Fibroblast of the aortic adventitia (primary cell): ENCODE measurements at regions not wholly inside any gene's neighbourhood (a gene's known extent, or its start where the extent isn't known, plus 50 kb on each side); places are given as distances from the start of the nearest gene placed in this dataset.
"Not testable (repeated sequence)": the region's sequence is repeated elsewhere in the genome, so short reads cannot be mapped to it uniquely, and the experiment has no call there.

Source experiments
- DNase-seq: peaks from one replicate; pipeline ENCODE4 v3.0.0-alpha.2; 2010; ENCODE audit warnings: low read depth
- H3K4me3 ChIP-seq: 2 replicates; pipeline ENCODE4 v1.5.1; 2011; ENCODE audit warnings: low read depth, mild to moderate bottlenecking, control low read depth, low read length, moderate library complexity
- TF ChIP-seq, protein P1 (sequence below): IDR thresholded peaks from 2 replicates; pipeline ENCODE4 v1.5.1; 2011; ENCODE audit warnings: mild to moderate bottlenecking, low read length, control low read depth, inconsistent platforms; ENCODE audit not compliant: insufficient read depth

DNA sequence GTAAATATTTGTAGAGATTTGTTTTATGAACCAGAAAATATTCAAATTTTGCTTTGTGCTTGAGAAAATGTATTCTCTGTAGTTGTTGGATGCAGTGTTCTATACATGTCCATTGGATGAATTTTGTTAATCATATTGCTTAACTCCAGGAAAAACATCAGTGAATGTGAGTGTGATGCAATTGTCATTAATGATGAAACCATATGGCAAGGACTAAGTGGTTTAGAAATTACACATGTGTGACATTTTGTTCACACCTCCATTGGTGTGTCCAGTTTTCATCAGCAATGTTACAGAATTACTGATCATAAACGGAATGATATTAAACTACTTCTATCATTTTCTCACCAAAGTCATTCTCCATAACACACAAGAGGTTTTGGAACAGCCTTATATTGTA lies 151.8 kb upstream of the ST6GALNAC5 start:
- no peak overlapping the region for H3K4me3 ChIP-seq
- no peak for DNase-seq
- TF ChIP-seq, protein P1, sequence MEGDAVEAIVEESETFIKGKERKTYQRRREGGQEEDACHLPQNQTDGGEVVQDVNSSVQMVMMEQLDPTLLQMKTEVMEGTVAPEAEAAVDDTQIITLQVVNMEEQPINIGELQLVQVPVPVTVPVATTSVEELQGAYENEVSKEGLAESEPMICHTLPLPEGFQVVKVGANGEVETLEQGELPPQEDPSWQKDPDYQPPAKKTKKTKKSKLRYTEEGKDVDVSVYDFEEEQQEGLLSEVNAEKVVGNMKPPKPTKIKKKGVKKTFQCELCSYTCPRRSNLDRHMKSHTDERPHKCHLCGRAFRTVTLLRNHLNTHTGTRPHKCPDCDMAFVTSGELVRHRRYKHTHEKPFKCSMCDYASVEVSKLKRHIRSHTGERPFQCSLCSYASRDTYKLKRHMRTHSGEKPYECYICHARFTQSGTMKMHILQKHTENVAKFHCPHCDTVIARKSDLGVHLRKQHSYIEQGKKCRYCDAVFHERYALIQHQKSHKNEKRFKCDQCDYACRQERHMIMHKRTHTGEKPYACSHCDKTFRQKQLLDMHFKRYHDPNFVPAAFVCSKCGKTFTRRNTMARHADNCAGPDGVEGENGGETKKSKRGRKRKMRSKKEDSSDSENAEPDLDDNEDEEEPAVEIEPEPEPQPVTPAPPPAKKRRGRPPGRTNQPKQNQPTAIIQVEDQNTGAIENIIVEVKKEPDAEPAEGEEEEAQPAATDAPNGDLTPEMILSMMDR, result no peak

DNA sequence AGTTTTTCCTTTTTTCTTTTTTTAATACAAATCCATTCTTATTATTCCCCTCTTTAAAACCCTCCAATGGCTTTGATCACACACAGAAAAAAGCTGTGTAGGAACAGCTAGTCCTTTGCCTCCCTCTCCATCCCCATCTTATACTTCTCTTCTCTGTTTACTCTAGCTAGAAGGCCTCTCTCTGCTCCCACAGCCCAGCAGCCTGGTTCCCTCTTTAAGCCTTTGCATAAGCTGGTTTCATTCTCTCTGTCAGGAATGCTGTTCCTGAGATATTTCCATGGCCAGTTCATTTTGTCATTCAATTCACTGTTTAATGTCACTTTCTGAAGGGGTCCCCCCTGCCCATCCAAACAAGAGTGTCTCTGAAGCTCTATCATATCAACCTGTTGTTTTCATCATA lies 143.3 kb upstream of the ST6GALNAC5 start:
- DNase-seq, result no peak
- TF ChIP-seq, protein P1, result no peak

GRCh38 chr1:76724816-76725215 lies 142.5 kb upstream of the ST6GALNAC5 start:
- no peak overlapping the region for H3K4me3 ChIP-seq
- no peak for DNase-seq
- TF ChIP-seq, protein P1, result no peak

More for the DNA sequence above, 143.3 kb upstream of the ST6GALNAC5 start:
- no peak overlapping the region for H3K4me3 ChIP-seq

DNA sequence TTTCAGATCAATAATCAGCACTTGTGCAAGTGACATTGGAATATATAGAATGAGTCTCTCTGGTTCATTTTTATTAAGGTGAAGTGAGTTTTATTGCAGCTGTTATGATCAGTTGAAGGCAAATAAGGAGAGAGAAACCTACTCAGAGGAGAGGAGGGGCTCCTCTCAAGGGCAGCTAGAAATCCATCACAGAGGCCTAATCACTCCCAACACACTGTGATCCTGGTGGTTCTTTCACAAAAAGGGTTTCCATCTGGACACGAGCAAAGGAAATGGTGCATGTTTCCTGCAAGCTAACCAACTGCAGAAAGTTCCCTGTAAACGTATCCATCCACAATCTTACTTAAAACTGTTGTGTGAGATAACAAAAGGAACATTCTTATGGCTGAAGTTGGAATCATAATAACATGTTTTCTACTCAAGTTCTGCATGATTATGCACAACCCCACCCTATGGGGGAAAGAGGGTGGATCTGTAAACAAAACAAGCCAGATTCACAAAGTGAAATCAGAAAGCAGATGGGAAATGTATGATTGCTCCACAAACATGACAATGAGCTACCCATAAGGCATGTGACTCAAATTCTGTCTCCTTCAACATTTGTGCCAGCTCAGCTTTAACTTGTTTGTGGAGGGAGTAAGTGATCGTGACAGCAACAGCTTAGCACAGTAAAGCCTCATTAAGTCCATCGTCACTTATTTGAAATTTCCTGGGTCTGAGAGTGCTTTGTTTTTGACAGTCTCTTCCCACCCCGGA lies 141.2 kb upstream of the ST6GALNAC5 start:
- TF ChIP-seq, protein P1, result no peak
- DNase-seq, result no peak
- H3K4me3 ChIP-seq, result no peak overlapping the region

DNA sequence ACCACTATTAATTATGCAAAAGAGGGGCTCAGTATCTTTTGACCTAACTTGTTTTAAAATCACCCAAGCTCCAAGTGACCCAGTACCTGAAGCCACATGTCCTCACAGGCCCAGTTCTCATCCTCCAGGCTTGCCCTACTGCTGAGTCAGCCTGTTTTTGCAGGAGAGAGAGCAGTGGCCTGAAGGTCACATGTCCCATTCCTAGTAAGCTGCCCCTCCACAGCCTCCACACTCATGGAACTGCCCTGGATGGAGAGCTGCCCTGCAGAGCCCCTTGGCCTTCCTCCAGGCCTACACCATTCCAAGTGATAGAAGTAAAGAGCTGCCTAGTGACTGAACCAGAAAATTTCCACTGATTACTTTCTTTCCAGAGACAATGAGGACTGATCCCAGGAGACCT lies 139.8 kb upstream of the ST6GALNAC5 start:
- no peak for DNase-seq
- TF ChIP-seq, protein P1, result no peak
- no peak overlapping the region for H3K4me3 ChIP-seq

- TF ChIP-seq, protein P1, result no peak
- no peak for DNase-seq
- H3K4me3 ChIP-seq, result no peak overlapping the region
These were observed 138.1 kb upstream of the ST6GALNAC5 start for GRCh38 chr1:76729142-76729541.

DNA sequence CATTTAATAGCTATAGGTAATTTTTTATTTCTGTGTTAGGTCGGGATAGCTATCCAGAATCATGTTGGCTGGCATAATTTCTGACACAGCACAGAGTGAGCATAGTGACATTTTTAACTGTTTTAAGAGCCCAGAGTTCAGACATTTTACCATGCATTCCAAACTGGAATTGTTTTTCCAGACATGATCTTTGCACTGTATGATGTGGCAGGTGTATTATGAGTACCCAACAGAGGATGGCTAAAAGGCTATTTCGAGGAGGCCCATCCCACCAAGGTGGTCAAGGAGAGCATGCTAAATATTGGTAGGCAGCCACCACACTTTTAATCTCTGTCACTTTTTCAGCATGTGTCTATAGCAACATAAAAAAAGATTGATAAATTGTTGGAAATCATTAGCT lies 137.3 kb upstream of the ST6GALNAC5 start:
- no peak for DNase-seq
- H3K4me3 ChIP-seq, result no peak overlapping the region
- TF ChIP-seq, protein P1, result no peak

- H3K4me3 ChIP-seq, DNase-seq: not testable (repeated sequence)
These were observed 128.9 kb upstream of the ST6GALNAC5 start for GRCh38 chr1:76738355-76738754.

DNA sequence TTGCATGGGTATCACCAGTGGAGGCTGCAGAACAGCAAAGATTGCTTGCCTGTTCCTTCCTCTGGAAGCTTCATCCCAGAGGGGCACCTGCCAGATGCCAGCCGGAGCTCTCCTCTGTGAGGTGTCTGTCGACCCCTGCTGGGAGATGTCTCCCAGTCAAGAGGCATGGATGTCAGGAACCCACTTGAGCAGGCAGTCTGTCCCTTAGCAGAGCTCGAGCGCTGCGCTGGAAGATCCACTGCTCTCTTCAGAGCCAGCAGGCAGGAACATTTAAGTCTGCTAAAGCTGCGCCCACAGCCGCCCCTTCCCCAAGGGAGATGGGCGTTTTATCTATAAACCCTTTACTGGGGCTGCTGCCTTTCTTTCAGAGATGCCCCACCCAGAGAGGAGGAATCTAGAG lies 126.3 kb upstream of the ST6GALNAC5 start:
- H3K4me3 ChIP-seq, DNase-seq: not testable (repeated sequence)
